ENCODE measurements at regions not wholly inside any gene's neighbourhood (a gene's known extent, or its start where the extent isn't known, plus 50 kb on each side); places are given as distances from the start of the nearest gene placed in this dataset.

GRCh38 chr9:7284517-7284916 is 515.1 kb downstream of the DMAC1 start:
- CTCF ChIA-PET (ENCODE audit: partially characterized antibody), result interaction anchor here (0.6 to 1.4 kb wide), 7 partner anchors 10 to 249 kb away, joined by 3 to 5 read pairs (median 3); no protein-coding TSS in a partner anchor
- TF ChIP-seq HDAC2 (IDR thresholded peaks at IDR 0.05; ENCODE audit: borderline replicate concordance in 1 of 2, low read depth in 2 of 2, low read length in 2 of 2) (no peak), SIN3A (conservative IDR thresholded peaks at IDR 0.05 in 1 of 2, IDR thresholded peaks at IDR 0.05 in 1 of 2; ENCODE audit: low read depth in 1 of 2, low read length in 2 of 2) (no peak), TAF7 (optimal IDR thresholded peaks at IDR 0.05; ENCODE audit: borderline replicate concordance, low read depth, low read length) (no peak), SP2 (IDR thresholded peaks at IDR 0.05; ENCODE audit: low read length) (no peak), CREB1 (IDR thresholded peaks at IDR 0.05) (no peak), BRCA1 (IDR thresholded peaks at IDR 0.05; ENCODE audit: low read depth, low read length) (no peak), CBX5 (IDR thresholded peaks at IDR 0.05; ENCODE audit: low read depth, low read length) (no peak), SP1 (IDR thresholded peaks at IDR 0.05; ENCODE audit: low read depth, low read length) (no peak), E2F6 (IDR thresholded peaks at IDR 0.05) (no peak), CEBPB (IDR thresholded peaks at IDR 0.05; ENCODE audit: low read depth, low read length) (peak; percentile 77), GABPA (IDR thresholded peaks at IDR 0.05; ENCODE audit: borderline replicate concordance, insufficient read depth, low read length) (no peak), FOSL1 (IDR thresholded peaks at IDR 0.05; ENCODE audit: insufficient read depth, low read depth, low read length) (no peak), ZNF274 (IDR thresholded peaks at IDR 0.05; ENCODE audit: borderline replicate concordance, extremely low read depth, low read length) (no peak), POLR2AphosphoS5 (IDR thresholded peaks at IDR 0.05; ENCODE audit: low read depth, low read length) (no peak)

More at GRCh38 chr9:7284517-7284916, 515.1 kb downstream of the DMAC1 start:
- Histone ChIP-seq H3K9ac (replicated peaks in 1 of 4; ENCODE audit: extremely low read depth in 1 of 4, low read depth in 3 of 4, low read length in 3 of 4) (no peak overlapping the region), H3K27ac (ENCODE audit: low read depth, low read length) (no peak overlapping the region), H3K4me3 (ENCODE audit: extremely low read depth in 1 of 4, insufficient read depth in 2 of 4, low read depth in 3 of 4, low read length in 4 of 4) (no peak overlapping the region), H2BK120ac (replicated peaks; ENCODE audit: low read depth, low read length) (no peak overlapping the region), H4K5ac (ENCODE audit: insufficient read length, low read depth, low read length) (no peak overlapping the region), H3K27me3 (replicated peaks in 1 of 4; ENCODE audit: control insufficient read depth in 3 of 4, extremely low read depth in 1 of 4, insufficient read depth in 3 of 4, low read length in 3 of 4) (no peaks in the 10 kb centered on the region), H2BK20ac (ENCODE audit: low read length) (no peak overlapping the region), H3K4me1 (replicated peaks in 1 of 4; ENCODE audit: control insufficient read depth in 3 of 4, insufficient read depth in 4 of 4, low read length in 3 of 4) (peaks cover 0 to 14% (median 3%) of the 10 kb centered on the region in 4 experiments; a peak in 1 of 7 replicates), H3K79me1 (ENCODE audit: low read depth, low read length) (no peaks in the 10 kb centered on the region), H4K8ac (ENCODE audit: extremely low read depth, insufficient read depth, low read length) (no peak overlapping the region), H3K4ac (replicated peaks; ENCODE audit: insufficient read length, low read depth, low read length) (no peak overlapping the region), H2AK5ac (ENCODE audit: low read depth, low read length) (no peak overlapping the region), H3K18ac (ENCODE audit: extremely low read depth, low read length) (no peak overlapping the region), H3K23ac (ENCODE audit: insufficient read length) (no peak overlapping the region), H4K91ac (replicated peaks; ENCODE audit: insufficient read length, low read length) (no peak overlapping the region), H4K20me1 (replicated peaks in 1 of 2; ENCODE audit: control insufficient read depth in 1 of 2, insufficient read depth in 2 of 2, low read length in 2 of 2) (no peaks in the 10 kb centered on the region), H3K56ac (replicated peaks; ENCODE audit: insufficient read length, low read depth, low read length) (no peak overlapping the region), H3K14ac (ENCODE audit: insufficient read length) (no peak overlapping the region), H3K4me2 (ENCODE audit: insufficient read depth in 1 of 2, low read depth in 2 of 2, low read length in 2 of 2) (0 out of 4 replicates have a peak overlapping the region, but pooled peaks of 1 of the 2 experiments have one; percentile 6), H3K79me2 (ENCODE audit: control insufficient read depth in 1 of 2, insufficient read depth in 2 of 2, low read length in 2 of 2) (no peaks in the 10 kb centered on the region), H3K23me2 (ENCODE audit: low read depth, low read length) (no peaks in the 10 kb centered on the region), H2AFZ (ENCODE audit: low read length) (no peak overlapping the region), H2BK12ac (ENCODE audit: low read depth, low read length) (no peak overlapping the region), H3K9me3 (ENCODE audit: insufficient read depth in 2 of 2, low read depth in 1 of 2, low read length in 1 of 2) (peaks cover 0 to 2% of the 10 kb centered on the region in 2 experiments; a peak in 1 of 4 replicates), H2BK15ac (ENCODE audit: low read length) (no peak overlapping the region), H2BK5ac (ENCODE audit: low read depth, low read length) (no peak overlapping the region), H3K36me3 (ENCODE audit: control insufficient read depth in 2 of 4, insufficient read depth in 4 of 4, low read length in 3 of 4) (no peaks in the 10 kb centered on the region)
- FAIRE-seq (peak; percentile 71), DNase-seq (ENCODE audit: low read depth in 1 of 2, low spot score in 2 of 2) (peak in 1 of 2 experiments; percentile 25)
- POLR2A ChIA-PET (ENCODE audit: partially characterized antibody), result no interaction called here
- 25% methylated on average over 2 of the region's 2 CpGs; no CpG with 5 or more reads in 1 of the 2 experiments for WGBS, 2 experiments (ENCODE audit: extremely low coverage in 1 of 2, insufficient coverage in 1 of 2, insufficient read length in 1 of 2, insufficient replicate concordance in 2 of 2, low coverage in 1 of 2, low lambda C conversion rate in 2 of 2, missing lambda C conversion rate in 1 of 2)

Data from H1 (cell line).